ENCODE measurements at regions not wholly inside any gene's neighbourhood (a gene's known extent, or its start where the extent isn't known, plus 50 kb on each side); places are given as distances from the start of the nearest gene placed in this dataset.
A peak's percentile ranks its signal among the peaks of the same experiment; 100 is the strongest.

GRCh38 chr2:7661502-7661901, 744.3 kb downstream of the RNF144A start:
- no peak for DNase-seq
- TF ChIP-seq CTCF (IDR thresholded peaks at IDR 0.05) (no peak), POLR2A (IDR thresholded peaks at IDR 0.05) (no peak)
- Histone ChIP-seq H3K27me3 (no peaks in the 10 kb centered on the region), H3K27ac (no peak overlapping the region), H3K36me3 (no peaks in the 10 kb centered on the region), H3K9me3 (no peaks in the 10 kb centered on the region), H3K4me1 (no peaks in the 10 kb centered on the region), H3K4me3 (no peak overlapping the region)
- intact Hi-C loops (cut with DNase I; ENCODE audit: low total_unique reads) = no loop called here

- TF ChIP-seq CTCF (IDR thresholded peaks at IDR 0.05) (no peak), POLR2A (IDR thresholded peaks at IDR 0.05) (no peak)
These were observed 748.7 kb downstream of the RNF144A start for GRCh38 chr2:7665880-7666279.

GRCh38 chr2:7666596-7667259, 749.5 kb downstream of the RNF144A start:
- no peaks in the 10 kb centered on the region for H3K36me3 ChIP-seq
- no peaks in the 10 kb centered on the region for H3K9me3 ChIP-seq
- H3K27ac ChIP-seq = no peak overlapping the region
- H3K4me3 ChIP-seq = no peak overlapping the region
- TF ChIP-seq POLR2A (IDR thresholded peaks at IDR 0.05) (no peak), CTCF (IDR thresholded peaks at IDR 0.05) (no peak)
- no peaks in the 10 kb centered on the region for H3K4me1 ChIP-seq
- DNase-seq = no peak
- no peaks in the 10 kb centered on the region for H3K27me3 ChIP-seq
- intact Hi-C loops (cut with DNase I; ENCODE audit: low total_unique reads) = no loop called here

More at GRCh38 chr2:7665880-7666279, 748.7 kb downstream of the RNF144A start:
- H3K27ac ChIP-seq = no peak overlapping the region
- no peak for DNase-seq
- H3K4me3 ChIP-seq = no peak overlapping the region
- no peaks in the 10 kb centered on the region for H3K4me1 ChIP-seq
- intact Hi-C loops (cut with DNase I; ENCODE audit: low total_unique reads) = no loop called here
- H3K36me3 ChIP-seq = no peaks in the 10 kb centered on the region
- H3K9me3 ChIP-seq = no peaks in the 10 kb centered on the region
- H3K27me3 ChIP-seq = no peaks in the 10 kb centered on the region

GRCh38 chr2:7667260-7667757, 750.1 kb downstream of the RNF144A start:
- H3K4me3 ChIP-seq = no peak overlapping the region
- no peaks in the 10 kb centered on the region for H3K27me3 ChIP-seq
- TF ChIP-seq POLR2A (IDR thresholded peaks at IDR 0.05) (no peak), CTCF (IDR thresholded peaks at IDR 0.05) (no peak)
- H3K27ac ChIP-seq = no peak overlapping the region
- intact Hi-C loops (cut with DNase I; ENCODE audit: low total_unique reads) = no loop called here
- H3K4me1 ChIP-seq = no peaks in the 10 kb centered on the region
- no peaks in the 10 kb centered on the region for H3K9me3 ChIP-seq
- H3K36me3 ChIP-seq = no peaks in the 10 kb centered on the region
- DNase-seq = no peak

- Histone ChIP-seq H3K9me3 (no peaks in the 10 kb centered on the region), H3K4me1 (no peaks in the 10 kb centered on the region), H3K27me3 (no peaks in the 10 kb centered on the region), H3K27ac (no peak overlapping the region), H3K36me3 (no peaks in the 10 kb centered on the region), H3K4me3 (no peak overlapping the region)
- TF ChIP-seq CTCF (IDR thresholded peaks at IDR 0.05) (no peak), POLR2A (IDR thresholded peaks at IDR 0.05) (no peak)
- DNase-seq = peak in 1 of 2 donors; percentile 20
- intact Hi-C loops (cut with DNase I; ENCODE audit: low total_unique reads) = no loop called here
These were observed 753.9 kb downstream of the RNF144A start for GRCh38 chr2:7670905-7671641.
